Astrocyte (in vitro differentiated cells and primary cell): ENCODE measurements at regions not wholly inside any gene's neighbourhood (a gene's known extent, or its start where the extent isn't known, plus 50 kb on each side); places are given as distances from the start of the nearest gene placed in this dataset.

ENCODE experiments used
- CTCF ChIP-seq: IDR thresholded peaks from 2 replicates; pipeline ENCODE4 v1.5.1; 2011; ENCODE audit warnings: low read depth, mild to moderate bottlenecking, inconsistent platforms, low read length, moderate library complexity; ENCODE audit not compliant: insufficient read depth
- EZH2 ChIP-seq: IDR thresholded peaks from 2 replicates; pipeline ENCODE4 v1.6.1; 2012; ENCODE audit warnings: mild to moderate bottlenecking, low read length, inconsistent platforms; ENCODE audit not compliant: insufficient read depth

DNA sequence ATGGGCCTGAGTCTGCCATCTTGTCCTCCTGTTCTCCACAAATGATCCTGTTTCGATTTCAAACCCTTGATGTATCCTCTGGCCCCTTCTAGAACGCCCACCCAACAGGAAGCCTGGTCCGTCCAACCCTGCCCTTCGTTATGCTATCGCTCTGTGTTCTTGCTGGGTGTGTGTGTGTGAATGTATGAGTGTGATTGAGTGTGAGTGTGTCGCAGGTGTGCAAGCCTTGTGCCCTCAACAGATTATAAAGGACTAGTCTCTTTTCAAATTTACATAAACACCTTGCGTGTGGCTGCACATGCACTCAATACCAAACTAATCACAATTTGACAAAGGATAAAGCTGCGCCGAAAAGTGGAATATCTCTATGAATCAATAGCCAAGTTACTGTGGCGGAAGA, 149.5 kb upstream of the SALL3 start:
- TF ChIP-seq EZH2: no peak
- TF ChIP-seq CTCF: no peak
